OCI-LY7 (cell line): ENCODE measurements at regions not wholly inside any gene's neighbourhood (a gene's known extent, or its start where the extent isn't known, plus 50 kb on each side); places are given as distances from the start of the nearest gene placed in this dataset.

ENCODE experiments used
- BruUV-seq: library from RNA; stranded (reverse); fragments of 400-500 nt; replicated peaks from 2 replicates; lab custom pipeline; 2021; lab: Mats Ljungman, UMichigan
- CTCF ChIA-PET: fragments of 300-600 bp; sonication (Branson Sonifier 250); formaldehyde crosslinking; loops from one replicate; lab custom pipeline; 2022; ENCODE audit warnings: antibody characterized with exemption; ENCODE audit not compliant: unreplicated experiment; lab: Charles Lee
- POLR2A ChIA-PET: fragments of 300-600 bp; sonication (Branson Sonifier 250); formaldehyde crosslinking; loops from one replicate; lab custom pipeline; 2022; ENCODE audit warnings: antibody characterized with exemption; lab: Charles Lee
- DNase-seq: peaks from one replicate; pipeline ENCODE4 v3.0.0-alpha.2; 2015; ENCODE audit warnings: low spot score
- H2AFZ ChIP-seq: fragments of 200-600 bp; sonication (generic), shearing (Covaris generic); 2 replicates; pipeline ENCODE4 v1.6.1; 2014; ENCODE audit warnings: mild to moderate bottlenecking, antibody characterized with exemption, low read length, moderate library complexity
- H3K27ac ChIP-seq: fragments of 200-600 bp; sonication (generic); 2 replicates; pipeline ENCODE4 v1.5.1; 2014; ENCODE audit warnings: mixed run types, low read depth, mild to moderate bottlenecking, moderate library complexity, low read length, inconsistent platforms; ENCODE audit not compliant: poor library complexity, severe bottlenecking
- H3K36me3 ChIP-seq: fragments of 200-600 bp; sonication (generic); 2 replicates; pipeline ENCODE4 v1.6.1; 2014; ENCODE audit warnings: mild to moderate bottlenecking, antibody characterized with exemption, low read length, moderate library complexity, mixed read lengths; ENCODE audit not compliant: insufficient read depth
- H3K4me1 ChIP-seq: fragments of 200-600 bp; sonication (generic); 2 replicates; pipeline ENCODE4 v1.5.1; 2014; ENCODE audit warnings: mild to moderate bottlenecking, low read length; ENCODE audit not compliant: insufficient read depth, poor library complexity, severe bottlenecking
- H3K4me2 ChIP-seq: fragments of 200-600 bp; sonication (generic); 2 replicates; pipeline ENCODE4 v1.6.1; 2014; ENCODE audit warnings: mild to moderate bottlenecking, low read length
- H3K4me3 ChIP-seq: fragments of 200-600 bp; sonication (generic); 2 replicates; pipeline ENCODE4 v1.5.1; 2014; ENCODE audit warnings: mild to moderate bottlenecking, low read depth, low read length; ENCODE audit not compliant: poor library complexity, severe bottlenecking
- H3K79me2 ChIP-seq: fragments of 200-600 bp; sonication (generic); 2 replicates; pipeline ENCODE4 v1.6.1; 2016; ENCODE audit warnings: low read depth, mild to moderate bottlenecking, low read length, moderate library complexity, mixed read lengths; ENCODE audit not compliant: insufficient read depth
- H3K9me2 ChIP-seq: fragments of 200-600 bp; sonication (generic); 2 replicates; pipeline ENCODE4 v1.6.1; 2016; ENCODE audit warnings: mild to moderate bottlenecking, low read length, mixed read lengths; ENCODE audit not compliant: insufficient read depth
- H3K9me3 ChIP-seq: fragments of 200-600 bp; sonication (generic); 2 replicates; pipeline ENCODE4 v1.6.1; 2014; ENCODE audit warnings: mild to moderate bottlenecking, mixed run types, low read length, mixed read lengths
- H4K20me1 ChIP-seq: fragments of 200-600 bp; sonication (generic); 2 replicates; pipeline ENCODE4 v1.6.1; 2014; ENCODE audit warnings: mild to moderate bottlenecking, antibody characterized with exemption, low read length, moderate library complexity, mixed read lengths; ENCODE audit not compliant: insufficient read depth
- CTCF ChIP-seq: fragments of 200-600 bp; sonication (generic); conservative IDR thresholded peaks from 2 replicates; pipeline ENCODE4 v1.5.1; 2014; ENCODE audit warnings: mild to moderate bottlenecking, antibody characterized with exemption, low read length, moderate library complexity, mixed read lengths
- EZH2phosphoT487 ChIP-seq: fragments of 200-600 bp; sonication (generic); IDR thresholded peaks from 2 replicates; pipeline ENCODE4 v1.6.1; 2018; ENCODE audit warnings: low read depth, borderline replicate concordance, mild to moderate bottlenecking, mixed run types, antibody characterized with exemption, low read length, moderate library complexity, mixed read lengths
- intact Hi-C: fragments of 100-400 bp; cut with micrococcal nuclease; formaldehyde crosslinking; loops from one replicate; pipeline ENCODE4 v1.10.0; 2022; ENCODE audit not compliant: unreplicated experiment

GRCh38 chr5:26681861-26682260, 356.5 kb downstream of the CDH9 start:
- Histone ChIP-seq H3K79me2 (no peaks in the 10 kb centered on the region), H3K36me3 (no peaks in the 10 kb centered on the region), H3K27ac (no peak overlapping the region), H4K20me1 (no peaks in the 10 kb centered on the region), H3K9me3 (peaks cover 13% of the 10 kb centered on the region; the same call in 1 of the 2 replicates), H2AFZ (no peak overlapping the region), H3K4me1 (no peaks in the 10 kb centered on the region), H3K4me2 (no peak overlapping the region), H3K4me3 (no peak overlapping the region), H3K9me2 (no peaks in the 10 kb centered on the region)
- ChIA-PET POLR2A (no interaction called here), CTCF (no interaction called here)
- intact Hi-C loops, result no loop called here
- TF ChIP-seq EZH2phosphoT487, result no peak
- TF ChIP-seq CTCF, result no peak
- DNase-seq, result no peak
- BruUV-seq, result no TSS peak

- no peak for DNase-seq
- ChIA-PET CTCF (no interaction called here), POLR2A (no interaction called here)
- intact Hi-C loops, result no loop called here
- H3K9me3 ChIP-seq, result no peaks in the 10 kb centered on the region
- H3K36me3 ChIP-seq, result no peaks in the 10 kb centered on the region
- H3K4me3 ChIP-seq, result no peak overlapping the region
- H2AFZ ChIP-seq, result no peak overlapping the region
- H3K9me2 ChIP-seq, result no peaks in the 10 kb centered on the region
- no peaks in the 10 kb centered on the region for H4K20me1 ChIP-seq
- H3K4me1 ChIP-seq, result no peaks in the 10 kb centered on the region
- no peak overlapping the region for H3K4me2 ChIP-seq
- BruUV-seq, result no TSS peak
- H3K79me2 ChIP-seq, result no peaks in the 10 kb centered on the region
- TF ChIP-seq CTCF (no peak), EZH2phosphoT487 (no peak)
- H3K27ac ChIP-seq, result no peak overlapping the region
Observed at GRCh38 chr5:26674846-26675245, 363.5 kb downstream of the CDH9 start.

GRCh38 chr5:26669523-26669922, 368.9 kb downstream of the CDH9 start:
- DNase-seq, result no peak
- Histone ChIP-seq H3K79me2 (no peaks in the 10 kb centered on the region), H3K9me3 (no peaks in the 10 kb centered on the region), H3K36me3 (no peaks in the 10 kb centered on the region), H3K9me2 (no peaks in the 10 kb centered on the region), H3K4me3 (no peak overlapping the region), H4K20me1 (no peaks in the 10 kb centered on the region), H3K27ac (no peak overlapping the region), H3K4me1 (no peaks in the 10 kb centered on the region), H3K4me2 (no peak overlapping the region), H2AFZ (no peak overlapping the region)
- ChIA-PET POLR2A (no interaction called here), CTCF (no interaction called here)
- BruUV-seq, result no TSS peak
- intact Hi-C loops, result no loop called here
- TF ChIP-seq CTCF (no peak), EZH2phosphoT487 (no peak)
